Stimulated activated CD8-positive, alpha-beta memory T cell treated with anti-CD3 and anti-CD28 coated beads, Interleukin-7, amount 100 ng/mL, for 1 hour (primary cell): ENCODE measurements at regions not wholly inside any gene's neighbourhood (a gene's known extent, or its start where the extent isn't known, plus 50 kb on each side); places are given as distances from the start of the nearest gene placed in this dataset.
A peak's percentile ranks its signal among the peaks of the same experiment; 100 is the strongest.

Experiments used
- DNase-seq, 2 donors: peaks; one replicate each; pipeline ENCODE4 v3.0.0-alpha.2; 2020; ENCODE audit warnings: low read depth in 2 of 2

DNA sequence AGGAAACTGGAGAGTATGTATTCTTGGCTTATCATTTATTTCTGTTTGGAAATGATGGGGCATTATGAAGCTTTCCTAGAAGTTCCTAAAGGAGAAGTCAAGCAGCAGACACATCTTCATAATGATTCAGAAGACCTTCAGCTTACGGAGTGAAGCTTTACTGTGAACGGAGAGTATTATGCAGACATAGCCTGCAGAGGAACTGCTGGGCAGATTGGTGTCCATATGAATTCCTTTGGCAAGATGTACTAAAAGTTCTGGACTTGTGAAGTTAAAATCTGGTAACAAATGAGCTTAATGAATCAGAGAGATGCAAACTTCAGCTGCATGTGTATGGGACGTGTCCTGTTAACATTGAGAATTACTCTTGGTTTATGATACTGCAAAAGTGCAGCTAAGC lies 60.1 kb downstream of the NABP1 start:
- no peak for DNase-seq

DNA sequence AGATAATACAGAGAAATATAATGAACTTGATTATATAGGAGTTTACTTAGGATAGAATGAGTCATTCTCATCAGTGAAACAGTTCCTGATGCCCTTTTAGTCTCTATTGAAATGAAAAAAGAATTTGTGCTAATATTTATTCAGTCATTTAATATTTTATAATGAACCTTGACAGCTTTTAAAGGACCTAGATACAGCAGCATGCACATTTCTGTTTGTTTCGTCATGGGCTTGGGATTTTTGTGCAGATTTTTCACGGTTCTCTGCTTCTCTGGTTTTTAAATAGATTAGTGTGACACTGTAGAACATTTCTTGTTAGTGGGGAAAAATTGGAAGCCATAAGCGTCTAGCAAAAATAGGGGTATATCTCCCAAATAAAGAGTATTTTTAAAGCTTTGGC lies 60.7 kb downstream of the NABP1 start:
- DNase-seq: no peak

DNA sequence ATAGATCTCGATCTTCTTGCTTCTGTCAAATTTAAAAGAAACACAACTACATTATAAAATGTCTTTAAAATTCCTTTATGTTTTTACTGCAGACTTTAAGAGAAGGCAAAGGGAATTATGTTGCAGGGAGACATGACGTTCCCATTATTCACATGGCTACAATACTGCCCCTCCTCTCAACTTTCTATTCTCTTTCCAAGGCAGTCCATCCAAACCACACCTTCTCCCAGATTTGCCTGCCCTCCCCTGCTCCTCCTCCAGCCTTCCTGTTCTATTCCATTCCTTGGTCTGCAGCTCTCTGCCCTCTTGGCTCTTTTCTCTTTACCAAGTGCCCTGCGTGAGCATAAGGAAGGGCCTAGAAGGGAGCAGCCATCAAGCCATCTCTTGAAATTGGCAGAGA lies 61.3 kb downstream of the NABP1 start:
- no peak for DNase-seq

DNA sequence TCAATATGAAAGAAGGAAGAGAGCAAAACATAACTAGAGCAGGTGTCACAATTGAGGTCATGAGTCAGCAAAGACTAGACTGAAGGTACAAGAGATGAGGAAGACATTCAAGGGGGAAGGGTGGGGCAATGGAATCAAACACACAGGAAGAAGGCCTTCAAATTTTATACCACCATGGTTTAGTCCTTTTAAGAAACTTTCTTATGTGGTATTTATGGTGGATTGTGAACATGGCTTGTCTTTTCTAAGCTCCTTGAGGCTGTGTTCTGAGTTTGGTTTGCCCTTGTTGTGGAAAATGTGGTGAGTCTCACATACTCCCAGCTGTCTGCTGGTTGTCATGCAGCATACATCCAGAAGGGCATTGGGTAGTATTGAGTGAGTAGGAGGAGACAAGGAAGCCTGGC lies 62.1 kb downstream of the NABP1 start:
- no peak for DNase-seq

DNA sequence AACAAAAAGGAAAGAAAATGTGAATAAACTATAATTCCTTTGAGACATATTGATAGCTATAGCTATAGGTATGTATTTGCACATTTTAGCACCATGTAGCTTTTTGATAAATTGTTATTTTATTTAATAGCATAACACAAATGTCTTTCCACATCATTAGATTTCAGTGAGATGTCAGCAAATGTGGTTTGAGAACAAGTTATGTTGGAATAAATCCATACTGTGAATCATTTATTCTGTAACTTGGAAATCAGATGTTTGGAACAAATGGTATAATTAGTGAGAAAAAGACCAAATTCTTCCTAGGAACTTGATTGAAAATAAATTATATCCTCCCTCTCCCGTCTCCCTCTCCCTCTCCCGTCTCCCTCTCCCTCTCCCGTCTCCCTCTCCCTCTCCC lies 62.8 kb downstream of the NABP1 start:
- DNase-seq: no peak

DNA sequence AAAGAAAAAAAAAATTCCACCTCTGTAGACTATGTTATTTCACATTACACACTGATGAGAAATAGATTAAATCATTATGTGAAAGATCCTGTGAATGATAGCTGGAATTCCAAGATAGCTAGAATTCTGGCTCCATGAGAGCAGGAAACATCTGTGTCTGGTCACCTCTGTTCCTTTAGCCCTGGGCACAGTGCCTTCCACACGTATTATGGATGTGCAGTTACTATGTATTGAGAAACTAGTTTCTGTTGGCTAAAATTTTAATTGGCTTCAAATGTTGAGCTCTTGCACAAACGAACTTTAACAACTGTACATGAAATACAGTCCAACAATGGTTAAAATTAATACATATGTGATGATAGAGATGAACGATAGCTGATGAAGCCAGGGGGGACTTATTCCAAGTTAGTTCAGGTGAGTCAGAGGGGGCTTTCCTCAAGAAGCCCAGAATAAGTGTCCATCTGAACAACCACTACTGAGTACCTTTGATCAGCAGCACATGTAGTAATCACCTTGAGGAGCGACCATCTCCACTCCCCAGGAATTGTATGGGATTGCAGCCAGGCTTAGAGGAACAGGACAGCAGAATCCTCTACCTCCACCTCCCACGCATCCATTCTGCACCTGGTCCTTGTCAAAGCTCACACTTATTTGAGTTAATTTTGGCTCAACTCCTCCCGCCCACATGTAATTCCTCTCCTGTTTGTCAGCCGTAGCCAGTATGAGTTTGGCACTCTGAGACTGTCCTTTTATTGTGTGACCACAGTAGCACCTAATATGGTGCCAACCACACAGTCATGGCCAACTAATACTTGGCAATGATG lies 68.6 kb downstream of the NABP1 start:
- no peak for DNase-seq

DNA sequence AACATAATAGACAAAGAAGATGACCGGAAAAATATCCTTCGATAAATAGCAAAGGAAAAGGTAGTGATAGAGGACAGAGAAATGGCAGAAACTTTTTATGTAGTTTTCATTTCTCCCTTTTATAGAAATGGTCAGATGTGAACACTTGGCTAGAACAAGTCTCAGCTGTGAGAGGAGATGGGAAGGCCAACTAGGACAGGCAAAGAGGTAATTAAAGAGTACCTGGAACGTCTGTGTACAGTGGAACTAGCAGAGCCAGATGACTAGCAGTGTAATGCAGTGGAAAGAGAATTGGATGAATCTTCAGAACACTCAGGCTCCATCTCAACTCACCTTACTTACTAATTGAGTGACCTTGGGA lies 69.2 kb downstream of the NABP1 start:
- DNase-seq: no peak

DNA sequence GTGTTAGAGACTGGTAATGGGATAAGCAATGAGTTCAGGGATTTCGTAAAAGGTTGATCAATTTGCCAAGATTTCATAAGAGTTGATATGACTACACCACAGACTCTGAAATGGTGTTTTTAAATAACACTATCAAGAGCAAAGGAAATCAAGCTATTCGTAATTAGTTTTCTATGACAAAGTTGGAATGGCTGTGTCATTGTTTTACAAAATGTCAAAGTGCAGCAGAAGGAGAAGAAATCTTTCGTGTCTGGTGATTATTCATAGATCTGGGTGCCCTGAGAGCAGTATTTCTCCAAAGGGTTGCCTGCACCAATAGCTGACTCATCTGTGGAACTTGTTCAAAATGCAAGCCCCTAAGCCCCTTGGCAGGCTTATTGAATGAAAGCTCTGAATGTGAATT lies 70.1 kb downstream of the NABP1 start:
- DNase-seq: no peak

DNA sequence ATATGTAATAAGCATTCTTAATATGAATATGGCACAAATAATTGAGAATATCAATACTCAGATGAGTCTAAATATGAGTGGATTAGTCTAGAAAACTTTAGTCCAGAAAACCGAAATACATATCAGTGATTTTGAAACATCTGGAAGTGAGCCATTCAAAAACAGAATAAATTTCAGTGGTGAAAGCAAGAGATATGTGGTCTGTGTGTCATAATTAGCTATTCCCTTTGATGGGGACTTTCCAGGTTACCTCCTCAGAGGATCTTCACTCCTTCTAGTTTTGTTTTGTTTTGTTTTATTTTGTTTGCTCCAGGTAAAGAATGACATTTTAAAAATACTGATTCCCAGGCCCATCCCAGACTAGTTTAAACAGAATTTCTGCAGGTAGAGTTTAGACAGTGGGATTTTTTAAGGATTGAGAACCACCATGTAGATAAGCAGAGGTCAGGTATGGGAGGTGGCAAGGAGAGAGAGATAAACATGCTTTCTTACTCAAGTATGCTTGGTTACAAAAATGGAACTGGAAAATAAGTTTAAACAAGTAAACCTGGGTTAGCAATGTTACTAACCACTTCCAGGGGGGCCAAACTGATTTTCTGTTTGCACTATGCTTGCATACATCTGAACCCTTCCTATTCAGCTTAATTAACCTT lies 70.7 kb downstream of the NABP1 start:
- no peak for DNase-seq

DNA sequence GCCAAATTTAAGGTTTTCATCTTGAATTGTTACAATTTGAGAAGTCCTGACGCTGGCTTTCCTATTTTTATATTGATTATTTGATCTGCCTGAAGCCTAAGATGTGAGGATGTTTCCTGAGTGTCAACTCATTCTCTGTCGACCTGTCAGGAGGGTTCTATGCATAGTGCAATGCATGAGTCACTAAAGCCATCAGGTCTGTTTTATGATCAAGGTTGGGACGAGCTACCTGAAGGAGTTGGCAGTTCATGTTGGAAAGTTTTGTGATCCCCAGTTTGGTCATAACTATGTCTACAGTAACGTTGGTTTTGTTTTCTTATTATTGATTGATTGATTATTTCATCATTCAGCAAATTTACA lies 71.2 kb downstream of the NABP1 start:
- DNase-seq: no peak

DNA sequence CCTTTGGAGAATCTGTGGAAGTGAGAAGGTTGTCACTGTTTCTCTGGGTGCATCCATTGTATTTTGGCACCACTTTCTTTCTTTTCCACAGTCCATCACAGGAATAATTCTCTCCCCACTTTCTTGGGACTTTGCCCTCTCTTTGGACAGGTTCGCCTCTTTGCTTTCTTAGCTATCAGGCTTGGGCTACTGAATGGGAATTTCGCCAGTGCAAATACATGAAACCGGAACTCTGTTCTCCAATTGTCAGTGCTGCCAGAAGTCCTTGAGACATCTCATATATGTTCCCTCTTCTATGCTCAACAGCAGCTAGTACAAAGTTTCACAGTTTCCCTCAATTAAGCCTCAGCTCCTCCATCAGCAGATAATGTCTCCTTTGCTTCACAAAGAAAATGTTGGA lies 76.2 kb downstream of the NABP1 start:
- no peak for DNase-seq

DNA sequence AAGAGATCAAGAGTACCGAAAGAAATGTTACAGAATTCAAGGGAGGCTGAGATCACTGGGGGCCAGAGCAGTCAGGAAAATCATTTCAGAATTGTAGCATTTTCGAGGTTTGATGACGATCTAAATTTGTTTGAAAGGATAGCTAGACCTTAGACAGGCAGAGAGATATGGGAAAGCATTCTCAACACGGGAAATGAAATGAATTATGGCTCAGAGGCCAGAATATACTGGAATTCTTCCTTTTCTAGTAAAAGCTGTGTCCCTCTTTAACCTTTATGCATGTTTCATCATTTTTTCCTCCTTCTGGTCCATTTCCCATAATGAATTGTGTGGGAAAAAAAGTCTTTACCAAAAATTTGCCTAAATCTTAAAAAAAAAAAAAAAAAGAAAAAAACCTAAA lies 78.8 kb downstream of the NABP1 start:
- DNase-seq: no peak

DNA sequence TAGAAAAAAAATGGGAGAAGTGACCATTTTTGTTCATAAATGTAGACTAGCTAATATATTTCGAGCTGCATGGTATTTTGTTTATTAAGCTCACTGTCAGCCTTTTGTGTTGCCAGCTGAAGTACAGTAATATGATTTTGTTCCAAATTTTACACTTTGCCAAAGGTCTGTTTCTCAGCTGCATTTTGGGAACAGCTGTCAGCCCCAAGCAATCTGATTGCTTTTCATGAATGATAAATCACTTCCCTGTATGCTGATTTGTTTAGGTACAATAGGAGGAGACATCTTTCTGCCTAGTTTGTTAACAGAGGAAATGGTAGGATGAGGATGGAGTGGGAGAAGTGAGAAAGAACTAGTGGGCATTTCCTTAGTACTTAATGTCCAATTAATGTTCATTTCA lies 79.3 kb downstream of the NABP1 start:
- no peak for DNase-seq

DNA sequence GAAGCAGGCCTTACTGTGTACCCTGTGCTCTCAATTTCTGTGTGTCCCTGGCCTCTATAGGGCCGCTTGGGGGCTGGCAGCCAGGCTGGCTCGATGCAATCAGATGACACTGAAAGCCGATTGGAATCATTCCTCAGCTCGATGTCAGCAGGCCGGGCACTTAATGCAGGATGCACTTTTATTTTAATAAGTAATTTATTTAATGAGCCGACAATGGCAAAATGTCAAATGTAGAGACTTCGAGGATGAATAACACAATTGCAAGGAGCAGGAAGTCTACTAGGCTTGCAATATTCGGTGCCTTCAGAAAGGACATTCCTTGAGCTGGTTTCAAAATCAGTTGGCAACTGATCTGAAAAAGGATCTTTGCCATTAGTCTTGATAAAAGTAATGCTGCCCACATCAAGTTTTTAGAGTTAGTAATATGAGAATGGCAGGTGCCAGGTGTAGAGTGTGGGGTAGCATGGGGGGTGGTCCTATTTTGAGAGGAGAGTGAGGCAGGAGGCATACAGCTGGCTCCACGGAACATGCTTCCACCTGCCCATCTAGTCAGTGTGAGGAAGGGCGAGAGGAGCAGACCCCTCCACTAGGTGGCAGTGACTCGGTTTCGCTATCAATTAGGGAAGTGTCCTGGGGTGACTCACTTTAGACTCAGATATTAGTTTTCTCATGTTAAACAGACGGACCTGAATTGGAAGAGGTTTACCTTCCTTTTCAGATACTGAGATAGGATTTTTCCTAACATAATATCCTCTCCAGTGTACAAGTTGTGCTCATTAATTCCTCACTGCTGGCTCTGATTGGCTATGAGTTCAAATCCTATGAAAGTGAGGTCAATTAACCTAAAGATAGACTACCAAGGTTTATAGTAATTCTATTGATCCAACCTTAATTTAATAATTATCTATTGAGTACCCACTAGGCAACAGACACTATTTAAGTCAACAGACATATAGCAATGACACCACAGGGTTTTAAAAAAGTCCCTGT lies 80.9 kb downstream of the NABP1 start:
- peak in 1 of 2 donors; percentile 11 for DNase-seq

DNA sequence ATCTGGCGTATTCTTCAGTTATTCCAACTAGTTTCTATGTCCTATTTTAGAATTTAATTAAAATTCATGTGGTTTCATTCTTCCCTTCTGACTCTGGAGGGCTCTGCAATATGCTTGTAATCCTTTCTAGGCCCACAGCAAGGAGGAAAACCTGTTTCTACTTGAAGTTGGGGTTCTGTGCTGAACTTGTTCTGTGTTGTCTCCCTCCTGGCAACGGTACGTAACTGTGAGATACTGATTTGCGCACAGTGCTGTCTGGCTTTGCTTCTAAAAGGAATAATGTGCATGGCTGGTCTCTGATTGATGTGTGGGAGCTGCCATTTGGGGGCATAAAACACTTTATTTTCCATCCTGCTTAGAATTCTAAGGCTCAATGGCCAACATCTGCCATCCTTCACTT lies 81.7 kb downstream of the NABP1 start:
- DNase-seq: no peak

DNA sequence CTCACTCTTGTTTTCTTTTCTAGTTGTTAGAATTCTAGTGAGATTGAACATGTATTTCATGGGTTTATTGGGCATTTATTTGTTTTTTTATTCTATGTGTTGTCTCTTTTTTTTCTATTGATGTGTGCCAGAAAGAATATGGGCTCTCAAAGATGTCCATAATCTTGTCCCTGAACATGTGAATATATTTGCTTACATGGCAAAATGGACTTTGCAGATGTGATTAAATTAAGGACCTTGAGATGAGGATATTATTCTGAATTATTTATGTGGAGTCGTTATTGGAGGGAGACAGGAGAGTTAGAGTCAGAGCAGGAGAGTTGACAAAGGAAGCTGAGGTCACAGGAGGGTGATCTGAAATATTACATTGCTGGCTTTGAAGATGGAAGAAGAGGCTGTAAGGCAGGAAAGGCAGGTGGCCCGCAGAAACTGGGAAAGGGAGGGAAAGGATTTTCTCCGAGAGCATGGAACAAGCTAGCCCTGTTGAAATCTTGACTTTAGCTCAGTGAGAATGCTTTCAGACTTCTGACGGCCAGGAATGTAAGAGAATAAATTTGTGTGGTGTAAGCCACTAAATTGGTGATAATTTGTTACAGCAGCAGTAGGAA lies 82.8 kb downstream of the NABP1 start:
- DNase-seq: no peak

DNA sequence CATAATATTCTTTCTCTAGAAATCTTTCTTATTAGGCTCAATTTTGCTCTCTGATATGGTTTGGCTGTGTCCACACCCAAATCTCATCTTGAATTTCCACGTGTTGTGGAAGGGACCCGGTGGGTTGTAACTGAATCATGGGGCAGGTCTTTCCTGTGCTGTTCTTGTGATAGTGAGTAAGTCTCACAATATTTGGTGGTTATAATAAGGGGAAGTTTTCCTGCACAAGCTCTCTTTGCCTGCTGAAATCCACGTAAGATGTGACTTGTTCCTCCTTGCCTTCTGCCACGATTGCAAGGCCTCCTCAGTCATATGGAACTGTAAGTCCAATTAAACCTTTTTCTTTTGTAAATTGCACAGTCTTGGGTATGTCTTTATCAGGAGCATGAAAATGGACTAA lies 73.8 kb downstream of the CAVIN2 start:
- no peak for DNase-seq

DNA sequence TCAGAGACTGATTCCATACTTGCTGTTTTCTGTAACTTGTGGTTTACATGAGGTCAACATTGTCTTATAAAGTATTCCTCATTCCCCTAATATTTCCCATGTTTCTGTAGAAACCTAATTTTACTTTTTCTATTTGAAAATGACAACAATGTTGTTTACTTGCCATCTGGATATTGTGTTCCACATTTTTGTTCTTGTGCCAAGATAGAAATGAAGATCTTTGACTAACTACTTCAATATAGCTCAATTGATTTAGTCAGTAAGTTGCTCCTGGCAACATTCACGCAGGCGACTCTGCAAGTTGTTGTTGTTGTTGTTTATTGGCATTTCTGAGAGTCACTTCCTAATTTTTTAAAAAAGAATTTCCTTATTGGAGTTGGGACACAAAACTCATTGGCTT lies 69.5 kb downstream of the CAVIN2 start:
- no peak for DNase-seq

DNA sequence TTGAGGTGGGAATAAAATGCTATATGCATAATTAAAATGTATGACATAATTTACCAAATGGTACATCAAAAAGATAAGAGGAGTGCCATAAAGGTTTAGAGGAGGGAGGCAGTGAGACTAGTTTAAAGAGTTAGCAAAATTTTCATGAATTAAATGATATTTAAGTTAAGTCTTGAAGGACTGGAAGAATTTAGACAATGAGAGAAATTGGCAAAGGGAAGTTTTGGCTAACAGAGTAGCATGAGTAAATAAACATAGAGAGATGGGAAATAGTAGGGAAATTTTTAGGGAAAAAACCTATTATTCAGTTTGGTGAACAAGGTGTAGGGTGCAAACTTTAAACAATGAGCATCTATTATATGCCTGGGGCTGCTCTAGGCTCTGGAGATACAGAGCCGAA lies 68.8 kb downstream of the CAVIN2 start:
- DNase-seq: no peak

DNA sequence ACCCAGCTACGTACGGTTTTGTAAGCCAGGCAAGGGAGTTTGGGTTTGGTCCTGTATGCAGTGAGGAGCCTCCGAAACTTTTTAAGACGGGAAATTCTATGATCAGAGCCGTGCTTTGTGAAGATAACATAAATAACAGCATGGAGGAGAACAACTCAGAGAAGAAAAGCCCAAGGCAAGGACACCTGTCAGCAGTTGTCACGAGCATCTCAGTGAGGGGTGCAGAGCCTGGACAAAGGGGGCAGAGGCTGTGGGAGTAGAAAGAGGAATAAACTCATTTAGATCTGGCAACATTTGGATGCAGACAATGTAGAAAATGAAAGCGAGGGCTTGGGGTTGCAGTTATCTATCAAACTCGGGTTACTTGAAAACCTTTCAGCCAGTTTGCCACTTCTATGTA lies 64.5 kb downstream of the CAVIN2 start:
- no peak for DNase-seq

DNA sequence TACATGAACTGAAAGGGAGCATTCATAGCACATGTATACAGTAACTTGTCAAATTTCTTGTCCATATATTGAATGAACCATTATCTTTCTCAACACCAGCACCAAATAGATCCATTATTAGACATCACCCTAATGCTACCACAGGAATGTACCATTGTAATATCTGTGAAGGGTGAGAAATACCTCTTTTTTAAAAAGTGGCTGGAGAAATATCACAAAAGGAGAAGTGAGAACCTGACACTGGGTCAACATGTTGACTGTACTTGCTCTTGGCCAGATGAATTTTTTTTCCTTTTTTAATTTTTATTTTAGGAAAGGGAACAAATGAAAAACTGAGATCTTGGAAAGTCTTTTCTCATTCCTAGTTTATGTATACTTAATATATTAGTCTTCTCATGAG lies 63.5 kb downstream of the CAVIN2 start:
- no peak for DNase-seq
